GM12878 (cell line): ENCODE measurements at regions not wholly inside any gene's neighbourhood (a gene's known extent, or its start where the extent isn't known, plus 50 kb on each side); places are given as distances from the start of the nearest gene placed in this dataset.

Source experiments
- ATAC-seq: fragments of 200-7000 bp; cut with Tn5 transposase; 3 replicates; pipeline ENCODE4 v1.9.1; 2020; ENCODE audit warnings: mild to moderate bottlenecking, moderate library complexity
- BruUV-seq: library from RNA; stranded (reverse); fragments of 400-500 nt; replicated peaks from 2 replicates; lab custom pipeline; 2021; lab: Mats Ljungman, UMichigan
- CTCF ChIA-PET: fragments of 300-600 bp; sonication (Branson Sonifier 250); formaldehyde crosslinking; extraction: SDS; loops from one replicate; lab custom pipeline; 2021; ENCODE audit warnings: inconsistent platforms; lab: Yijun Ruan, JAX
- POLR2A ChIA-PET: fragments of 350-600 bp; formaldehyde crosslinking; extraction: SDS; loops from one replicate; lab custom pipeline; 2021; ENCODE audit warnings: inconsistent platforms; lab: Charles Lee
- RAD21 ChIA-PET: fragments of 300-600 bp; sonication (Branson Sonifier 250); formaldehyde crosslinking; loops from one replicate; lab custom pipeline; 2023; ENCODE audit warnings: antibody characterized with exemption; ENCODE audit not compliant: unreplicated experiment; lab: Charles Lee
- SMC1A ChIA-PET: fragments of 300-600 bp; sonication (Branson Sonifier 250); formaldehyde crosslinking; loops from one replicate; lab custom pipeline; 2023; ENCODE audit not compliant: unreplicated experiment, uncharacterized antibody; lab: Charles Lee
- DNase-seq: peaks from one replicate; pipeline ENCODE4 v3.0.0-alpha.2; 2011; ENCODE audit warnings: low read depth, low spot score
- FAIRE-seq: peaks from 3 replicates; lab custom pipeline; 2011; peaks lifted over from hg19 to GRCh38; lab: Jason Lieb, UNC
- H2AFZ ChIP-seq: 2 replicates; pipeline ENCODE4 v1.6.0; 2011; ENCODE audit warnings: low read depth, low read length, control low read depth; ENCODE audit not compliant: control insufficient read depth
- H3K27ac ChIP-seq: 2 replicates; pipeline ENCODE4 v1.5.1; 2011; ENCODE audit warnings: control low read depth; ENCODE audit not compliant: control insufficient read depth, insufficient read depth
- H3K27me3 ChIP-seq, 2 experiments: replicated peaks in 1 of 2; 2 replicates each; pipeline versions ENCODE4 v1.6.0 to v1.6.1; 2011; ENCODE audit warnings: low read length in 1 of 2; ENCODE audit not compliant: control insufficient read depth in 2 of 2, insufficient read depth in 2 of 2
- H3K36me3 ChIP-seq, 2 experiments: 2 replicates each; pipeline ENCODE4 v1.5.1; 2011; ENCODE audit warnings: low read length in 1 of 2; ENCODE audit not compliant: control insufficient read depth in 2 of 2, insufficient read depth in 2 of 2
- H3K4me1 ChIP-seq: 2 replicates; pipeline ENCODE4 v1.6.1; 2011; ENCODE audit warnings: mild to moderate bottlenecking, low read length, moderate library complexity, mixed read lengths; ENCODE audit not compliant: control insufficient read depth, insufficient read depth
- H3K4me2 ChIP-seq: 2 replicates; pipeline ENCODE4 v1.6.0; 2011; ENCODE audit warnings: control low read depth; ENCODE audit not compliant: control insufficient read depth, insufficient read depth
- H3K4me3 ChIP-seq: fragments of 200-600 bp; sonication (generic); 2 replicates; pipeline ENCODE4 v1.5.1; 2016
- H3K79me2 ChIP-seq: 2 replicates; pipeline ENCODE4 v1.6.0; 2011; ENCODE audit warnings: low read length; ENCODE audit not compliant: control insufficient read depth, insufficient read depth
- H3K9ac ChIP-seq: 2 replicates; pipeline ENCODE4 v1.8.0; 2011; ENCODE audit warnings: low read length, control low read depth, mixed read lengths; ENCODE audit not compliant: control insufficient read depth, insufficient read depth
- H3K9me3 ChIP-seq: replicated peaks from 3 replicates; pipeline ENCODE4 v1.5.1; 2011; ENCODE audit warnings: mild to moderate bottlenecking, low read length; ENCODE audit not compliant: control insufficient read depth, insufficient read depth
- H4K20me1 ChIP-seq: 2 replicates; pipeline ENCODE4 v1.6.0; 2011; ENCODE audit not compliant: control insufficient read depth, insufficient read depth
- IRF4 ChIP-seq: IDR thresholded peaks from 2 replicates; pipeline ENCODE4 v1.6.1; 2011; ENCODE audit warnings: low read depth, low read length
- LARP7 ChIP-seq: fragments of 450-650 bp; IDR thresholded peaks from 2 replicates; pipeline ENCODE4 v1.6.1; 2017; ENCODE audit warnings: mild to moderate bottlenecking
- NBN ChIP-seq: fragments of 450-650 bp; IDR thresholded peaks from 2 replicates; pipeline ENCODE4 v1.6.1; 2016
- RAD51 ChIP-seq: fragments of 450-650 bp; IDR thresholded peaks from 2 replicates; pipeline ENCODE4 v1.6.1; 2016; ENCODE audit warnings: moderate library complexity, mild to moderate bottlenecking, inconsistent platforms
- RBBP5 ChIP-seq: fragments of 200-600 bp; sonication (generic); conservative IDR thresholded peaks from 2 replicates; pipeline ENCODE4 v1.6.1; 2016
- SIX5 ChIP-seq: IDR thresholded peaks from 2 replicates; pipeline ENCODE4 v1.6.1; 2011; ENCODE audit warnings: mild to moderate bottlenecking, low read depth, low read length, moderate library complexity; ENCODE audit not compliant: severe bottlenecking
- ZNF622 ChIP-seq: fragments of 450-650 bp; IDR thresholded peaks from 2 replicates; pipeline ENCODE4 v1.6.1; 2017; ENCODE audit warnings: mild to moderate bottlenecking, inconsistent platforms
- WGBS: methylation state at CpG from one replicate; pipeline ENCODE4 v1.1.6; 2016; ENCODE audit warnings: low lambda C conversion rate; ENCODE audit not compliant: insufficient replicate concordance, insufficient coverage; ENCODE audit errors: missing lambda C conversion rate; 5-methylcytosine and 5-hydroxymethylcytosine counted together
- in situ Hi-C: fragments of 300-500 bp; cut with MboI; formaldehyde crosslinking; loops from 9 replicates; pipeline ENCODE4 v1.14.3; 2018; ENCODE audit warnings: mixed read lengths
- intact Hi-C: fragments of 100-400 bp; cut with micrococcal nuclease; formaldehyde crosslinking; loops from one replicate; pipeline ENCODE4 v1.14.2; 2022; ENCODE audit not compliant: unreplicated experiment
- TF ChIP-seq, protein P1 (sequence below): fragments of 450-650 bp; IDR thresholded peaks from 2 replicates; pipeline ENCODE4 v1.6.1; 2017; ENCODE audit warnings: mild to moderate bottlenecking, moderate library complexity
- TF ChIP-seq, protein P2 (sequence below): fragments of 150-350 bp; IDR thresholded peaks from 2 replicates; pipeline ENCODE4 v1.6.1; 2016; ENCODE audit warnings: low read depth, low read length
- TF ChIP-seq, protein P3 (sequence below): fragments of 450-650 bp; formaldehyde crosslinking; IDR thresholded peaks from 2 replicates; pipeline ENCODE4 v1.4.0; 2020; ENCODE audit warnings: mild to moderate bottlenecking, moderate library complexity

DNA sequence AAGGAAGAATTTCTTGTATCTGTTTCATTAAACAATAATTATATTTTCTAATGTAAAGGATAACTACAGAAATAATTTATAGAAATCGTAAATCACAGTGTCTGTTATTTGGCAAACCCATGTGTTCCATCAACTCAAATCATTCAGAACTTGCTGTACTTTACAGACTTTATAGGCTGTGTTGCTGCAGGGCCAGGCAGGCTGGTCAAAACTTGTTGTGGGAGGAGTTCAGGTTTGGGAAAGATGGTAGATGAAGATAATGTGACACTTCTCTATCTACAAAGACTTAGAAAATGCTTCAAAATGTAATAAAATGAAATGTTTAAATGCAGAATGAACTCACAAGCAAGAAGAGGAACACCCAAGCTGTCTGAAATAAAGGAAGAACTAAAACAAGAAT lies 183.4 kb downstream of the SEMA6D start:
- Histone ChIP-seq H3K4me1 (no peaks in the 10 kb centered on the region), H3K27ac (no peak overlapping the region), H3K9me3 (no peaks in the 10 kb centered on the region; the same call in 2 of the 3 replicates), H3K36me3 (no peaks in the 10 kb centered on the region), H3K27me3 (no peaks in the 10 kb centered on the region), H3K79me2 (no peaks in the 10 kb centered on the region), H3K9ac (no peak overlapping the region), H2AFZ (no peak overlapping the region), H3K4me2 (no peak overlapping the region), H3K4me3 (no peak overlapping the region), H4K20me1 (no peaks in the 10 kb centered on the region)
- WGBS: 5% methylated on average over 1 of the region's 1 CpG
- intact Hi-C loops: no loop called here
- ChIA-PET POLR2A (no interaction called here), SMC1A (no interaction called here), RAD21 (no interaction called here), CTCF (no interaction called here)
- TF ChIP-seq RBBP5 (no peak), IRF4 (no peak), NBN (no peak), LARP7 (no peak), RAD51 (no peak), ZNF622 (no peak), SIX5 (no peak)
- TF ChIP-seq, protein P1, sequence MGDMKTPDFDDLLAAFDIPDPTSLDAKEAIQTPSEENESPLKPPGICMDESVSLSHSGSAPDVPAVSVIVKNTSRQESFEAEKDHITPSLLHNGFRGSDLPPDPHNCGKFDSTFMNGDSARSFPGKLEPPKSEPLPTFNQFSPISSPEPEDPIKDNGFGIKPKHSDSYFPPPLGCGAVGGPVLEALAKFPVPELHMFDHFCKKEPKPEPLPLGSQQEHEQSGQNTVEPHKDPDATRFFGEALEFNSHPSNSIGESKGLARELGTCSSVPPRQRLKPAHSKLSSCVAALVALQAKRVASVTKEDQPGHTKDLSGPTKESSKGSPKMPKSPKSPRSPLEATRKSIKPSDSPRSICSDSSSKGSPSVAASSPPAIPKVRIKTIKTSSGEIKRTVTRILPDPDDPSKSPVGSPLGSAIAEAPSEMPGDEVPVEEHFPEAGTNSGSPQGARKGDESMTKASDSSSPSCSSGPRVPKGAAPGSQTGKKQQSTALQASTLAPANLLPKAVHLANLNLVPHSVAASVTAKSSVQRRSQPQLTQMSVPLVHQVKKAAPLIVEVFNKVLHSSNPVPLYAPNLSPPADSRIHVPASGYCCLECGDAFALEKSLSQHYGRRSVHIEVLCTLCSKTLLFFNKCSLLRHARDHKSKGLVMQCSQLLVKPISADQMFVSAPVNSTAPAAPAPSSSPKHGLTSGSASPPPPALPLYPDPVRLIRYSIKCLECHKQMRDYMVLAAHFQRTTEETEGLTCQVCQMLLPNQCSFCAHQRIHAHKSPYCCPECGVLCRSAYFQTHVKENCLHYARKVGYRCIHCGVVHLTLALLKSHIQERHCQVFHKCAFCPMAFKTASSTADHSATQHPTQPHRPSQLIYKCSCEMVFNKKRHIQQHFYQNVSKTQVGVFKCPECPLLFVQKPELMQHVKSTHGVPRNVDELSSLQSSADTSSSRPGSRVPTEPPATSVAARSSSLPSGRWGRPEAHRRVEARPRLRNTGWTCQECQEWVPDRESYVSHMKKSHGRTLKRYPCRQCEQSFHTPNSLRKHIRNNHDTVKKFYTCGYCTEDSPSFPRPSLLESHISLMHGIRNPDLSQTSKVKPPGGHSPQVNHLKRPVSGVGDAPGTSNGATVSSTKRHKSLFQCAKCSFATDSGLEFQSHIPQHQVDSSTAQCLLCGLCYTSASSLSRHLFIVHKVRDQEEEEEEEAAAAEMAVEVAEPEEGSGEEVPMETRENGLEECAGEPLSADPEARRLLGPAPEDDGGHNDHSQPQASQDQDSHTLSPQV: no peak
- TF ChIP-seq, protein P2, sequence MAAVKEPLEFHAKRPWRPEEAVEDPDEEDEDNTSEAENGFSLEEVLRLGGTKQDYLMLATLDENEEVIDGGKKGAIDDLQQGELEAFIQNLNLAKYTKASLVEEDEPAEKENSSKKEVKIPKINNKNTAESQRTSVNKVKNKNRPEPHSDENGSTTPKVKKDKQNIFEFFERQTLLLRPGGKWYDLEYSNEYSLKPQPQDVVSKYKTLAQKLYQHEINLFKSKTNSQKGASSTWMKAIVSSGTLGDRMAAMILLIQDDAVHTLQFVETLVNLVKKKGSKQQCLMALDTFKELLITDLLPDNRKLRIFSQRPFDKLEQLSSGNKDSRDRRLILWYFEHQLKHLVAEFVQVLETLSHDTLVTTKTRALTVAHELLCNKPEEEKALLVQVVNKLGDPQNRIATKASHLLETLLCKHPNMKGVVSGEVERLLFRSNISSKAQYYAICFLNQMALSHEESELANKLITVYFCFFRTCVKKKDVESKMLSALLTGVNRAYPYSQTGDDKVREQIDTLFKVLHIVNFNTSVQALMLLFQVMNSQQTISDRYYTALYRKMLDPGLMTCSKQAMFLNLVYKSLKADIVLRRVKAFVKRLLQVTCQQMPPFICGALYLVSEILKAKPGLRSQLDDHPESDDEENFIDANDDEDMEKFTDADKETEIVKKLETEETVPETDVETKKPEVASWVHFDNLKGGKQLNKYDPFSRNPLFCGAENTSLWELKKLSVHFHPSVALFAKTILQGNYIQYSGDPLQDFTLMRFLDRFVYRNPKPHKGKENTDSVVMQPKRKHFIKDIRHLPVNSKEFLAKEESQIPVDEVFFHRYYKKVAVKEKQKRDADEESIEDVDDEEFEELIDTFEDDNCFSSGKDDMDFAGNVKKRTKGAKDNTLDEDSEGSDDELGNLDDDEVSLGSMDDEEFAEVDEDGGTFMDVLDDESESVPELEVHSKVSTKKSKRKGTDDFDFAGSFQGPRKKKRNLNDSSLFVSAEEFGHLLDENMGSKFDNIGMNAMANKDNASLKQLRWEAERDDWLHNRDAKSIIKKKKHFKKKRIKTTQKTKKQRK: no peak
- TF ChIP-seq, protein P3, sequence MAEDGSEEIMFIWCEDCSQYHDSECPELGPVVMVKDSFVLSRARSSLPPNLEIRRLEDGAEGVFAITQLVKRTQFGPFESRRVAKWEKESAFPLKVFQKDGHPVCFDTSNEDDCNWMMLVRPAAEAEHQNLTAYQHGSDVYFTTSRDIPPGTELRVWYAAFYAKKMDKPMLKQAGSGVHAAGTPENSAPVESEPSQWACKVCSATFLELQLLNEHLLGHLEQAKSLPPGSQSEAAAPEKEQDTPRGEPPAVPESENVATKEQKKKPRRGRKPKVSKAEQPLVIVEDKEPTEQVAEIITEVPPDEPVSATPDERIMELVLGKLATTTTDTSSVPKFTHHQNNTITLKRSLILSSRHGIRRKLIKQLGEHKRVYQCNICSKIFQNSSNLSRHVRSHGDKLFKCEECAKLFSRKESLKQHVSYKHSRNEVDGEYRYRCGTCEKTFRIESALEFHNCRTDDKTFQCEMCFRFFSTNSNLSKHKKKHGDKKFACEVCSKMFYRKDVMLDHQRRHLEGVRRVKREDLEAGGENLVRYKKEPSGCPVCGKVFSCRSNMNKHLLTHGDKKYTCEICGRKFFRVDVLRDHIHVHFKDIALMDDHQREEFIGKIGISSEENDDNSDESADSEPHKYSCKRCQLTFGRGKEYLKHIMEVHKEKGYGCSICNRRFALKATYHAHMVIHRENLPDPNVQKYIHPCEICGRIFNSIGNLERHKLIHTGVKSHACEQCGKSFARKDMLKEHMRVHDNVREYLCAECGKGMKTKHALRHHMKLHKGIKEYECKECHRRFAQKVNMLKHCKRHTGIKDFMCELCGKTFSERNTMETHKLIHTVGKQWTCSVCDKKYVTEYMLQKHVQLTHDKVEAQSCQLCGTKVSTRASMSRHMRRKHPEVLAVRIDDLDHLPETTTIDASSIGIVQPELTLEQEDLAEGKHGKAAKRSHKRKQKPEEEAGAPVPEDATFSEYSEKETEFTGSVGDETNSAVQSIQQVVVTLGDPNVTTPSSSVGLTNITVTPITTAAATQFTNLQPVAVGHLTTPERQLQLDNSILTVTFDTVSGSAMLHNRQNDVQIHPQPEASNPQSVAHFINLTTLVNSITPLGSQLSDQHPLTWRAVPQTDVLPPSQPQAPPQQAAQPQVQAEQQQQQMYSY (CRISPR knock-in tag): no peak
- FAIRE-seq (no peak), DNase-seq (no peak), ATAC-seq (no peak)
- no TSS peak for BruUV-seq
- in situ Hi-C loops: no loop called here
